SKM-1 (cell line): ENCODE measurements at regions not wholly inside any gene's neighbourhood (a gene's known extent, or its start where the extent isn't known, plus 50 kb on each side); places are given as distances from the start of the nearest gene placed in this dataset.
"Not testable (repeated sequence)": the region's sequence is repeated elsewhere in the genome, so short reads cannot be mapped to it uniquely, and the experiment has no call there.

Experiments
- DNase-seq: peaks from one replicate; lab custom pipeline; 2025; ENCODE audit not compliant: unreplicated experiment; lab: John Stamatoyannopoulos, UW

DNA sequence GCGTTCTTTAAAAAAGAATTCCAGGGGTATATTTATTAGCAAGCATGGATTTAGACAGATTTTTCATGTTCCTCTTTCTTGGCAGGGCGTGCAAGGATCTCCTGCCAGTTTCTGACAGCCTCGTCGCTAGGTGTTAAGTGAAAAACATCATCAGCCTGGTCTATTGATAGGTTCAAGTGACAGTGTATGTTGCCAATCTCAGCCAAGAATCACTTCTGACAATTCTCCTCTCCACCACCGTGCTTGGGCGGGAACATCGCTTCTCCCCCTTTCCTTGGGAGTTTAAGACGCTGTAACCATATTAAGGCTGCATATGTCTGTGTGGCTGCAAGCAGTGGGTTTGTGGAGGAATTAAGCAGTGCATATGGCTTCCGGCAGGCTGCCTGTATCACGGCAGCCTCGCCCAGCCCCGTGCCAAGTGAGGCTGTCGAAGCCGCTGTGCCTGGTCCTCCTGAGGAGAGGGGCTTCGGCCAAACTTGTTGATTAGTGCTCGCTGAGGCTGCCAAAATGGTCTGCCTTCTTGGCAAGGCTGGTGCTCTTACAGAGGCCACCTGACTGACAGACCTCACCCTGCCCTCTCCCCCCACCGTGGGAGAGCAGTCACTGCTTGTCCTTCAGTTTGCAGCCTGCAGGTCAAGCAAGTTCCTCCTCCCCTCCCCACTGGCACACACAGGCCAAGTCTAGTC, 132.2 kb upstream of the MPHOSPH6 start:
- DNase-seq: no peak

DNA sequence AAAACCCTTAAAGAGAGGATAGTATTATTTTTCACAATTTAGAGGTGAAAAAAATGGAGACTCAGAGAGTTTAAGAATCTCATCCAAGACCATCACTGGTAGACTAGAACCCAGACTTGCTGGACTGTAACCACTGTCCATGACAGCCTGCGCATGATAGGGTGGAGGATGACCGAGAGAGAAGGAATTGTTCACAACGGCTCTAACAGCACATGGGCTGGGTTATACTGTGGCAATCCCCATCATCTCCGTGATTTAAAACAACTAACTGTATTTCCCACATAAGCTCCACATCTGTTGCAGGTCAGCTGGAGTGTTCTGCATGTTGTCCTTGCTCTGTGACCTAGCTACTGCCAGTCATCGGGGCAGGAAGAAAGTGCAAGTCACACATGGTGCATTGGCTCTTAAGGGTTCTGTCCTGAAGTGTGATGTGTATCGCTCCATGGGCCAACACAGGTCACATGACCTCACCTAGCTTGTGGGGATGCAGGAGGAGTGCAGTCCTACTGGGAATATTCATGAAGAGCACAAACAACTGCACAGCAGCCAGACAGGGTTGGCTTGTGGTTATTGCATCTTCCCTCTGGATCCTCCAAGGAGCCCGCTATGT, 131.2 kb upstream of the MPHOSPH6 start:
- no peak for DNase-seq

DNA sequence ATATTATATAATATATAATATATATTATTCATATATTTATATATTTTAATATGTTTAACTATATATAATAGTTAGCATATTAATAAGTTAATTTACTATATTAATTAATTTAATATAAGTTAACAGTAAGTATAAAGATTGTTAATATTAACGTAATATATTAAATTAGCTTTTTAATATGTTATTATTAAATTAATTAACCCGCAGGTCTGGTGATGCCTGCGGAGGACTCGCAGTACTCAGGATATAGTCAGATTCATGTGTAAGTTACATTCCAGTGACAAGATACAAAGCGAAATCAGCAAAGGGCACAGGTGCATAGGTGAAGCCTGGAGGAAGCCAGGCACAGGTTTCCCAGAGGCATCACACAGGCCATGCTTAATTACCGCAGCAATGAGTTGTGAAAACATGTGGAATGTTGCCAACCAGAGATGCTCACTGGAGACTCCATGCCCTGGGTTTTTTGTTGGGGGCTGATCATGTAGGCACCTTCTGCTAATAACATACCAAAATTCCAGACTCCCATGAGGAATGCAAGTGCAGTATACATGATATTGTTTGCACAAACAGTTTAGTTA, 130.4 kb upstream of the MPHOSPH6 start:
- no peak for DNase-seq

DNA sequence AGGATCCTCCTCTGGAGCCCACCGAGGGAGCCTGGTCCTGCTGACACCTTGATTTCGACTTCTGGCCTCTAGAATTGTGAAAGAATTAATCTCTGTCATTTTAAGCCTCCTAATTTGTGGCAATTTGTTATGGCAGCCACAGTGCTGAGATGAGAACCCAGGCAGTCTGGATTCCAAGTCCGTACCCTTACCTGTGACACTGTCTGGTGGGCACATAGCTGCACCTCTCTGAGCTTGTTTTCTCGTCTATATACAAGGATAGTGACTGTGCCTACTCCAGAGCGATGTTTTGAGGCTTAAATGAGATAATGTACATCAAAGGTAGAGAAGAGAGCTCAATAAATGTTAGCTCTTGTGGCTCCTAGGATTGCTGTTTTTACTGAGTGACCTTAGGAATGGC, 128.4 kb upstream of the MPHOSPH6 start:
- DNase-seq: no peak

DNA sequence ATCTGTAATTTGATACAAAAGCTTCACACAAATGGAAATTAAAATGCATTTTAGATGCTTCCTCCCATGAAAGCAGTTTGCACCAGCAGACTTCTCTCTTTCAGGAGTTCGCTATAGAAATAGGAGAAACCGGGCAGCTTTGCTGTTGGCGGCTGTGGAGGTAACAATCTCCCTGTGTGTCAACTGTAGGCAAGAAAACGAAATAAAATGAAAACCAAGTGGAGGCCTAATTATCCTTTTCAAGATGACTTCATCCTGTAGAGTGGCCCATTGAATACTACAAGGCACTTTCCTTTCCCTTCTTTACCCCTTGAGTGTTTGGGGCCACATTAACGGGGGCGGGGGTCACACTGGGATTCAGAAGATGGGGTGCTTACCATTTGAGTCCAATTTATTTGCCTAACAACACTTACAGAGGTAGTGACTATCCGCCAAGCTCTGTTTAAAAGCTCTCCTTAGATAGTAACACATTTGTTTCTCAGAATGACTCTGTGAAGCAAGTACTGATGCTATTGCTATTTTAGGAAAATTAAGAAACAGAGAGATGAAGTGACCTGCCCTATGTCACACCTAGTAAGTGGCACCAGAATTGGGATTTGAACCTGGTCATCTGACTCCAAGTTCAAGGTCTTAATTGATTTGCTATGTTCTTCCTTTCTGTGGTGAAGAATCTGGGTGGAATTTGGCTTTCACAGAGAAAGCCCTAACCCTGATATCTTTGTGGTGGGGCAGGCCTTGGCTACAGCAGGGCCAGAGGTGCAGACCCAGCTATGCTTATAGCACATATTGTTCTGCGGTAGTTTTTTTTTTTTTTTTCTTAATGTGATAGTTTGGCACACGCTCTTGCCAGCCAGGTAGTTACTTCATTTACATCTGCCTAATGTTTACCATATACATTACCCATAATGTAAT, 125.5 kb upstream of the MPHOSPH6 start:
- DNase-seq: no peak

DNA sequence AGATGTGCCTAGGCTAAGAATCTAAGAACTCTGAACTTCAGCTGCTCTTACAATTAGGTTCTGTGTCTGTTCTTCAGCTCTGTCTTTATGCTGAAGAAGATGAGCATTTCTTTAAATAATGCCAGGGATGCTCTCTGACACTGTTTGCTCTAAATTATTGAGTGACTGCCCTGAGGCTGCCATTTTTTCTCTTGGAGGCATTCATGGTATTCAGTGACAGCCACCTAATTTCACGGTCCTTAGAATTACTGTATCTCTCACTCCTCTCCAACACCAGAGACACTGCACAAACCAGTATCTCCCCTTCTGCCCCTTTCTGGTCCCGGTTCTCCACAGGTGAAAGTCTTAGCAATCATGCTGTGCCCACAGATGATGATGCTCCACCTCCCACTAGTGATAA, 123.6 kb upstream of the MPHOSPH6 start:
- no peak for DNase-seq

DNA sequence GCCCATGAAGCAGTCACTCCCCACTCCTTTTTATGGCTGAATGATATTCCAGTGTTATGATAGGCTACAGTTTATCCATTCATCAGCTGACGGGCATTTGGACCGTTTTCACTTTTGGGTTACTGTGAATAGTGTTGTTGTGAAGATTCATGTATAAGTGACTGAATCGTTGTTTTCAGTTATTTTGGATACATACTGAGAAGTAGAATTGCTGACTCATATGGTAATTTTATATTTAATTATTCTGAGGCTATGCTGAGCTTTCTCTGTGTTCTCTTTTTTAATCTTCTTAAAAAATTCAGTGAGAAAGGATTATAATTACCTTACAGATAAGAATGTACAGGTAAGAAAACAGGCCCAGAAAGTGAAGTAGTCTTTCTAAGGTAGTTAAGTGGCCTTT, 117.9 kb upstream of the MPHOSPH6 start:
- no peak for DNase-seq

DNA sequence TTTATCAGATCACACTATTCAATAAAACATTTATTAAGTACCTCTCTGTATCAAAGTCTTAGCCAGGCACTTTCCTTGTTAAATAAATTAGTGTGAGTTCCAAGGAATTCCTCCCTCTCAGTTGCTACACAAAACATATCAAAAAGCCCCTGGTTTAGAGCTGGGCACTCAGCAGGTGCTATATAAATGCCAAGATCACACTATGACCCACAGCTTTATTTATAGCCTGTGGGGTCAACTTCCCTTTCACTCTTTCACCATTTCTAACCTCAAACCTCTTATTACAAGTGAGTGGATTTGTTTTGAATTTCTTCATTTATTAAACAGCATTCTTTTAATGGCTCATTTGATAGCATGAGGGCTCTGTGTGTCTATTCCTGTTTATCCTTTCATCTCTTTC, 112.6 kb upstream of the MPHOSPH6 start:
- no peak for DNase-seq

DNA sequence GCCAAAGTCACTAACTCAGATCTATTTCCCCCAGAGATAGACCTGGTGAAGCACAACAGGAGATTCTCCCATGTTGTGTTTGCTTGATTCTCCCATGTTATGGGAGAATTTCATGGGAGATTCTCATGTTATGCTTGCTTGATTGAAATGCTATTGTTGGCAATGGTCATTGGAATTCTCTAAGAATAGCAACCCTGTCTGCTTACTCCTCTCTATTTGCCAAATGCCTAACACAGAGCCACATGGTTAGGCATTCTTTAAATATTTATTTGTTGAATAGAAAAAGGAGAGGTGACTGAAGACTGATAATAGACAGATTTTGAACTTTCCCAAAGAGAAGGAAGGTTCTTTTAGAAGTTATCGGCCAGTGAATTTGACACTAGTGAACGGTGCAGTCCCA, 111.5 kb upstream of the MPHOSPH6 start:
- no peak for DNase-seq

DNA sequence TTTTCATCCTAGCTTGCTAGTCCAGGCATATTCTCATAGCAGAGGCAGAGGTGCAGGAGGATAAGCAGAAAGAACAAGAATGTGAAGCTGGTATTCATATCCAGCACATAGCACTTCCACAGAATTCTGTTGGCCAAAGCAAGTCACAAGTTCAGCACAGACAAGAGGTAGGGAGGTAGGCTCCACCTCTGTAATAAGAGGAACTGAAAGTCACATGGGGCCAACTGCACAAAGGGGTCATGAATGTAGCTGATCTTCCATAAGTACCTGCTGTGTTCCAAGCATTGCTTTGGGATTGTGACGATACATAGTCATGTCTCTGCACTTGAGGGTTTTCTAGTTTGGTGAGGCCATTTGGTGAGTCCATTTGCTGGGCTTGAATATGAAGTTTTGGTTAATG, 110.8 kb upstream of the MPHOSPH6 start:
- DNase-seq: no peak

DNA sequence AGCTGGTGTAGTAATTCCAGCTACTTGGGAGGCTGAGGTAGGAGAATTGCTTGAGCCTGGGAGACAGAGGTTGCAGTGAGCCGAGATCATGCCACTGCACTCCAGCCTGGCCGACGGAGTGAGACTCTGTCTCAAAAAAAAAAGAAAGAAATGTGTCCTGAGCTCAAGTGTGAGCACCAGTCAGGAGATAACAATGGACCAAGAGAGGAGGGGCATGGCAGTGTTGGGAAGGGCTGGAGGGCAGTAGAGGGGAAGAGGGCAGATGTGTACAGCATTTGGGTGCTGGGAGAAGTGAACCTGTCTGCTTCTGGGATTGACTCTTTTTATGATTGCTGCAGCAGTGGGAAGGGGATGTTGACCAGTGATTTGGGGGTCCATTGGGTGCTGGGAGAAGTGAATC, 105.3 kb upstream of the MPHOSPH6 start:
- DNase-seq: not testable (repeated sequence)

DNA sequence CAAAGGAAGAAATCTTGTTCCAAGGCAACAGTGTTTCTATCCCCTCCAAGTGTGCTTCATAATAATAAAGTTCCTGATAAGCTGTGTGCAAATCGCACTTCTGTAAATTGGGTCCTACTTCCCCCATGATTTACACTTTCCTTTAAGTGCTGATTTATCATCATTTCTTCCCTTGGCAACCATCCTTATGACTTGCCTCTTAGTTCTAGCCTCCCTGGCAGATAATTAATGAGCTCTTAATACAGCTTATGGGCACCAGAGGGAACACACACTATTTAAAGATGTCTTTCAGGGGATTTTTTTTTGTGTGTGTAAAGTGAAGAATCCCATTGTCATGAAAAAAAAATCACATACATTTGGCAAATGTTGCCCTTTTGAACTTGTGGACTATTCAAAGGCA, 101.6 kb upstream of the MPHOSPH6 start:
- no peak for DNase-seq

DNA sequence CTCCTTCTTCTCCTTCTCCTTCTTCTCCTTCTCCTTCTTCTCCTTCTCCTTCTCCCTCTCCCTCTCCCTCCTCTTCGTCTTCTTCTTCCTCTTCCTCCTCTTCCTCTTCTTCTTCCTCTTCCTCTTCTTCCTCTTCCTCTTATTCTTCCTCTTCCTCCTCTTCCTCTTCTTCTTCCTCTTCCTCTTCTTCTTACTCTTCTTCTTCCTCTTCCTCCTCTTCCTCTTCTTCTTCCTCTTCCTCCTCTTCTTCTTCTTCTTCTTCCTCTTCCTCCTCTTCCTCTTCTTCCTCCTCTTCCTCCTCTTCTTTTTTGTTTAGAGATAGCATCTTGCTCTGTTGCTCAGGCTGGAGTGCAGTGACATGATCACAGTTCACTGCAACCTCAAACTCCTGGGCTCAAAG, 97.7 kb upstream of the MPHOSPH6 start:
- not testable (repeated sequence) for DNase-seq

DNA sequence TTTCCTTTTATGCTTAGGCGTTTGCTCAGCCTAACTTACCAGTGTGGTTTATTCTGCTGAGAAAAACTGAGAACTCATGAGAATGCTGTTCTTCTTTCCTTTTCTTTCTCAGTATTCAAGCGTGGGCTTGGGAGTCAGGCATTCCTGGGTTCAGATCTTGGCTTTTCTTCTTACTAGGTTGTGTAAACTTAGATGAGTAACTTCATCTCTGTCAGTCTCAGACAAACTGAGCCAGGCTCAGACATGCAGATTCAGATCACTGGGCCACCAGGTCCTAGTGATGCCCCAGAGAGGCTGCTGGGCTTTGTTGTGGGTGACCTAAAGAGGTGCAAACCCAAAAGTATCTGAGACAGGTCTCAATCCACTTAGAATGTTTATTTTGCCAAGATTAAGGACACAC, 95.8 kb upstream of the MPHOSPH6 start:
- DNase-seq: no peak

DNA sequence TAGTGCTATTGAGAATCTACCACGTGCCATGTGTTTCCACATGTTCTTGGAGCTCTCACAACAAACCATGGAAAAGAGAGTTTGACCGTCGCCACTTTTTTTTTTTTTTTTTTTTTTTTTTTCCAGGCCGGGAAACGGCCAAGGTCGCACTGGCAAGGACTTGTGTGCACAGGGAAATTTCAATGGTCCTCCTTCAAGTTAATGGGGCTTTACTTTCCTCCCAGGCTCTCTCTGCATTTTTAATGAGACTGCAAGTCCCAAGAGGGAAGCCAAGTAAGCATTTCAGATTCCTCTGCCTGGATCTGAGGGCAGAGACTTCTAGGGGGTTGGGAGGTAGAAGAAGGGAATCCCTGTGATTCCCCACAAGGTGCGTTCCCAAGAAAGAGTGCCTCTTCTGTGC, 94.7 kb upstream of the MPHOSPH6 start:
- DNase-seq: no peak

DNA sequence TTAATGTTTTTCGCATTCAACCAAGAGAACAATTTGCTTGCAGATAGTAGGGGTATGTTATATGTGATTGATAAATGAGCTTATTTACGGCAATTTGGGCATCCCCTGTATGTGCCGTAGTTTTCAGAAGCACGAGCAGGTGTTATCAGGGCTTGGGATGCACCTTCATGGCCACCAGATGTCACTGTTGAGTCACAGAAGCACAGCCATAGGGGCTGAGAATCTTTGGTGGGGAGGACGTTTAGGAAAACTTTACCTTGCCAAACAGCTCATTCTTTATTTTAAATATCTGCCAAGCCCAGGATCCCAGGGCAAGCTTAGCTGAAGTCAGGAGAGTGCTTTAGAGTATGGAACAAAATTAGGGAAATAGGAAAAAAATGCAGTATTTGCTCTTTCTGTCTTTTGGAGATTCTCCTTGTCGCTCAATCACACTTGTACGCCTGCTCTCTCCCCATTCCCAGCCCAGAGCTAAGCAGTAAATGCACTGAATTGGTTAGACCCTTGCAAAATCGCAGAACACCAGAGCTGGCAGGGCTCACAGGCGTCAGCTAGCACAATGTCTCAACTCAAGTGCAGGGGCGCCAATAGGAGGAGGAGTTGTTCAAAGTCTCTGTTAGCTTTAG, 93.6 kb upstream of the MPHOSPH6 start:
- DNase-seq: no peak

DNA sequence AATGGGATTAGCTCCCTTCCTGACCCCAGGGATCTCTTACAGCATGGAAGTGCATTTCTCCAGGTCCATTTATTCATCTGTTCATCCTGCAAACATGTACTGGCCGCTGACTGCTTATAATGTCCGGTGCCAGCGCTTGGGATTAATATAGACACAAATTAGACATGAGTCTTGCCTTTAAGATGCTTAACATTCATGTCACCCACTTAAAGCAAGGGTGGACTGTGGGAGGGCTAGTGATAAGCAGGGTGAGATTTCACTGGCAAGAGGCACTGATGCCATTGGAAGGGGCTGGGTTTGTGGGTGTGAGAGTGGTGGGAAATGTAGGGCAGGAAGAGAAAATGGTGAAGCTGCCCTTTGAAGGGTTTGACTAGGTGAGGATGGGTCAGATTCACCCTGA, 92.2 kb upstream of the MPHOSPH6 start:
- no peak for DNase-seq

DNA sequence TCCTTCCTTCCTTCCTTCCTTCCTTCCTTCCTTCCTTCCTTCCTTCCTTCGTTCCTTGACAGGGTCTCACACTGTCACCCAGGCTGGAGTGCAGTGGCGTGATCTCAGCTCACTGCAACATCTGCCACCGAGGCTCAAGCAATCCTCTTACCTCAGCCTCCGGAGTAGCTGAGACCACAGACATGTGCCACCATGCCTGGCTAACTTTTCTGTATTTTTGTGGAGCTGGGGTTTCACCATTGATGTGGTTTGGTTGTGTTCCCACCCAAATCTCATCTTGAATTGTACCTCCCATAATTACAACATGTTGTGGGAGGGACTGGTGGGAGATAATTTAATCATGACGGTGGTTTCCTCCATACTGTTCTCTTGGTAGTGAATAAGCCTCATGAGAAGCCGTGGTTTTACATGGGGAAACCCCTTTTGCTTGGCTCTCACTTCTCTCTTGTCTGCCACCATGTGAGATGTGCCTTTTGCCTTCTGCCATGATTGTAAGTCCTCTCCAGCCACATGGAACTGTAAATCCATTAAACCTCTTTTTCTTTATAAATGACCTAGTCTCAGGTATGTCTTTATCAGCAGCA, 90.3 kb upstream of the MPHOSPH6 start:
- no peak for DNase-seq

DNA sequence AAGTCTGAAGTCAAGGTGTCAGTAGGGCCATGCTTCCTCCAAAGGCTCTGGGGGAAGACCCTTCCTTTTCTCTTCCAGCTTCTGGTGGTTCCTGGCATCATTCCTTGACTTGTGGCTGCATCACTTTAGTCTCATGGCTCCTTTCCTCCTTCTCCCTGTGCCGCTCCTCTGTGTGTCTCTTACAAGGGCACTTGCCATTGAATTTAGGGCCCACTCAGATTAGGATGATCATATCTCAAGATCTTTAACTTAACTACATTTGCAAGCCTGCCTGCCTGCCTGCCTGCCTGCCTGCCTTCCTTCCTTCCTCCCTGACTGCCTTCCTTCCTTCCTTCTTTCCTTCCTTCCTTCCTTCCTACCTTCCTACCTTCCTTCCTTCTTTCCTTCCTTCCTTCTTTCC, 89.7 kb upstream of the MPHOSPH6 start:
- DNase-seq: no peak

DNA sequence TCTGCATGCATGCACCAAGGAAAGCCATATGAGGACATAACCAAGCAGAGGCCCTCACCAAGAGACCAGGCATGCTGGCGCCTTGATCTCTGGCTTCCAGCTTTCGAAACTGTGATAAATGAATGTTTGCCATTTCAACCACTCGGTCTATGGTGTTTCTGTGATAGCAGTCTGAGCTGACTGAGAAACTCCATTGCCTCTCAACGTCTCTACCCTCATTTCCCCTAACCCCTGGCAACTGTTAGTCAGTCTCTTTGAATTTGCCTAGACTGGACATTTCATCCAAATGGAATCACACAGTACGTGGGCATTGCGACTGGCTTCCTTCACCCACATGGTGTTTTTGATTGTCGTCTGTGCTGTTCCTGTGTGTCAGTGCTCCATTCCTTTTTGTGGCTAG, 88.0 kb upstream of the MPHOSPH6 start:
- no peak for DNase-seq

DNA sequence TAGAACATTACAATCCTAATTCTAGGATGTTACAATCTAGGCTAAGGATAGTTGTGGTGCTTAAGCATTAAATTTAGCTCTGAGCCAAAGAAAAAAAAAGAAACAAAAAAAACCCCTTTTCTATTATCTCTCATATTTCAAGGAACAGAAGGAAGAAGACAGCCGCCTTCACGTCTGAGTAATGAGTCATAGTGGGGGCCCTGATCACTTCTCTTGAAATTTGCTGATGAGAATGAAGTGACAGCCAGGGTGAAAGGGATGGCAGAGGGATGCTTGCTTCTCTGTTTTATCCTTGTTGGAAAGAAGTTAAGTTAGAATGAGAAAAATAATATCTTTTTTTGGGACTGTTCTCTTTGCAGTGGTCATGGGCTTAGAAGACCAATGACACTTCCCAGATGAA, 82.6 kb upstream of the MPHOSPH6 start:
- no peak for DNase-seq
